Renal cortex interstitium (tissue), 11 donors: ENCODE measurements at regions not wholly inside any gene's neighbourhood (a gene's known extent, or its start where the extent isn't known, plus 50 kb on each side); places are given as distances from the start of the nearest gene placed in this dataset.
"Not testable (repeated sequence)": the region's sequence is repeated elsewhere in the genome, so short reads cannot be mapped to it uniquely, and the experiment has no call there.

ENCODE experiments used
- DNase-seq, 11 donors: peaks; one replicate each; pipeline ENCODE4 v3.0.0-alpha.2; 2013; ENCODE audit warnings: low read depth in 9 of 11, low spot score in 4 of 11; ENCODE audit errors: extremely low read depth in 1 of 11

DNA sequence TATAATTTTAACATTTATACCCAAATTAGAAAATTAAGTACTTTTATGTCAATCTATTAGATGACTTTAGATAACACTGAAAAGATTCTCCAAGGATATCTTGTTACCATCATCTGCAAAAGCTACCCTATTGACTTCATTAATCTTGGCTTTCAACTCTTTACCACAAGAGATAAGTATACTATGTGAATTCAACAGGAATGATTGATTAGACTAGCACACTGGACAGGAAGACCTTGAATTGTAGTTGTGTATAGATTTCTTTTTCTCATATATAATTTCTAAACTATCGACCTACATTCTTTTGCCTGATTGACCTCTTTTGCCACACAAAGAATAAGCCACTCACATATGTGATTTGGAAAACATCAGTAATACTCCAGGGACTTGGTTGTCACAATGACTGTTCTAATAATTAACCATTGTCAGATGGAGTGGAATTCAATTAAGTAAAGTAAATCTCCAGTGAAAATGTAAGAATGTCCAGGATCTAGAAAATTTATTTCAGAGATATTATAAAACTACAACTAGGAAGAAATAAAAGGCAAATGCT lies 1132.0 kb downstream of the SORCS1 start:
- DNase-seq = no peak

DNA sequence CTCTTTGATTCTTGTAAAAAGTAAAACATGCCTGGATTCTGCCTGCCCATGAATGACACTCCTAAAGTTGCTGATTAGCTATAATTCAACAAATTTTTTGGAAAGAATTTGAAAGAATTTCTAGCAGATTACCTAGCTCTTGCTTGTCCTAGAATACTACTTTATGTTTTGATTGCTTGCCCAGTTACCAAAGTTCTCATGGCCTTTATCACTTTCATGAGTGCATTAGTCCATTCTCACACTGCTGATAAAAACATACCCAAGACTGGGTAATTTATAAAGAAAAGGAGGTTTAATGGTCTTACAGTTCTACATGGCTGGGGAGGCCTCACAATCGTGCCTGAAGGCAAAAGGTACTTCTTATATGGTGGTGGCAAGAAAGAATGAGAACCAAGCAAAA lies 1137.3 kb downstream of the SORCS1 start:
- no peak for DNase-seq

GRCh38 chr10:106025208-106025811 lies 1139.2 kb downstream of the SORCS1 start:
- no peak for DNase-seq

DNA sequence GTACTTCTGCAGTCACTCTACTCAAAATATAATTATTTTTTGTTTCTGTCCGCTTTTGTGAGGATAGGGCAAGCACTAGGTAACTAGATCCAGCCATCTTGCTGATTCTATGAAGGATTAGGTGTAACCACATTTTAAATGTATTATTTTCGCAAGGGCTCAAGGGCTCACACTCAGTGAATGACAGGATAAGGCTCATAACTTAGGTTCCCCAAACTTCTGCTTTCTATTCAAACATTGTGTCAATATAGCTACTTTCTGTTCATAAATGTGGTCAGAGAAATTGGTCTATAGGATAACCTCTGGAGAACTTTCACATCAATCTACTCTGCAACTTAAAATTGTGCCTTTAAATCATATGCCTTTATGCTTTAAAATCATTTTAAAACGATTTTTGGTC lies 1141.2 kb downstream of the SORCS1 start:
- no peak for DNase-seq

DNA sequence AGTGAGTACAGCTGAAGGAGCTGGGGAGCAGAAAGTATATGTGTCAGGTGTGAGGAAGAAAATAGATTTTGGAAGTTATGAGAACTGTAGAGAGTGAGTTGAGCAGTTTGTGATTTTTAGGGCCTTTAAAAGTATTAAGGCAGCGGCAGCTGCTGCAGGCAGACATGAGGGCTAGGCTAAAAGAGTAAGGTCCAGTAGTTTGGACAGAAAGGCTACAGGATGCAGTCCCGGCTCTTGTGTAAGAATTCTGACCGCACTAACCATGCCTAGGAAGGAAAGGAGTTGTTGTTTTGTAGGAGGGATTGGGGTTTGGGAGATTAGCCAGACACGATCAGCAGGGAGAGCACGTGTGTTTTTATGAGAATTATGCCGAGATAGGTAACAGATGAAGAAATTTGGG lies 1144.9 kb downstream of the SORCS1 start:
- not testable (repeated sequence) for DNase-seq

DNA sequence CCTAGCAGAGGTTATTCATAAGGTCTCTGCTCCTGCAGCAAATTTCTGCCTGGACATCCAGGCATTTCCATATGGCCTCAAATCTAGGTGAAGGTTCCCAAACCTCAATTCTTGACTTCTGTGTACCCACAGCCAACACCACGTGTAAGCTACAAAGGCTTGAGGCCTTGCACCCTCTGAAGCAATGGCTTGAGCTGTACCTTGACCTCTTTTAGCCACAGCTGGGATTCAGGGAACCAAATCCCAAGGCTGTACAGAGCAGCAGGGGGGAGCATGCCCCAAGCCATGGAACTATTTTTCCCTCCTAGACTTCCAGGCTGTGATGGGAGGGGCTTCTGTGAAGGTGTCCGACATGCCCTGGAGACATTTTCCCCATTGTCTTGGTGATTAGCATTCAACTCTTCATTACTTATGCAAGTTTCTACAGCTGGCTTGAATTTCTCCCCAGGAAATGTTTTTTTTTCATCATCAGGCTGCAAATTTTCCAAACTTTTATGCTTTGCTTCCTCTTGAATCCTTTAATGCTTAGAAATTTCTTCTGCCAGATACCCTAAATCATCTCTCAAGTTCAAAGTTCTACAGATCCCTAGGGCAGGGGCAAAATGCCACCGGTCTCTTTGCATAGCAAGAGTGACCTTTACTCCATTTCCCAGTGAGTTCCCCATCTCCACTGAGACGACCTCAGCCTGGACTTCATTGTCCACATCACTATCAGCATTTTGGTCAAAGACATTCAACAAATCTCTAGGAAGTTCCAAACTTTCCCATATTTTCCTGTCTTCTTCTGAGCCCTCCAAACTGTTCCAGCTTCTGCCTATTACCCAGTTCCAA lies 1148.9 kb downstream of the SORCS1 start:
- DNase-seq = peak in 1 of 11 donors; percentile 5

DNA sequence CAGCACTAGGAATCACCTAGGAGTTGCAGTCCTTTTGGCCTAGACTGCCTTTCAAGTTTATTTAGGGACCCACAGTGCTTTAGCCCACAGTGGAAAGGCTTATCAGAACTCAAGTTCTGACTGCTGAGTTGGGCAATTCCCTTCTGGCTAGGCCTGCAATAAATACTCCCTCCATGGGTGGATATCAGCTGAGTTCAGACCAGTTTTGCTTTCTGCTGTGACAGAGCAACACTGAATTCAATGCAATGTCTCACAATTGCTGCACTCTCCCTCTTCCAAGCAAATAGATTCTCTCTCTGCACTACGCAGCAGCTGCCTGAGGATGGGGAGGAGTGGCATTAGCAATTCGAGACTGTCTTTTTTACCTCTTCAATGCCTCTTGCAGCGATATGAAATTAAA lies 1153.3 kb downstream of the SORCS1 start:
- DNase-seq = no peak

- no peak for DNase-seq
Observed at GRCh38 chr10:106000721-106001120, 1163.8 kb downstream of the SORCS1 start.

DNA sequence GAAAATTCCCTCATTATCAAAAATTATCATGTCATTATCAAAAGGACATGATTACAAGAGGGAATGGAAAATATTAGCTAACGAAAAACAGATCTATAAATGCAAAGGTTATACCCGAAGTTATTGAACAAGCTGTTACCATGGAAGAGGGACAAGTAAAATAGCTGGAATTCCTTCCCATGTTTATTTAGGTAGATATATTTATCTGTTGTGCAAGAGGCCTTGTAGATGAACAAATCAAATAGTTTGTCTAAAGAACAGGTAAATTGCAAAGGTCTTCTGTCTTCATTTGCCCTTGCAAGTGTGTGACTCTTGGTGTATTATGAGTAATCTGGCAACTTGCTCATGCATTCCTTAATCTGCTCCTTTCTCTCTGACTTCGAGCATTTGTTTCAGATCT lies 1170.9 kb downstream of the SORCS1 start:
- no peak for DNase-seq

GRCh38 chr10:105992928-105993327 lies 1171.6 kb downstream of the SORCS1 start:
- DNase-seq = no peak

DNA sequence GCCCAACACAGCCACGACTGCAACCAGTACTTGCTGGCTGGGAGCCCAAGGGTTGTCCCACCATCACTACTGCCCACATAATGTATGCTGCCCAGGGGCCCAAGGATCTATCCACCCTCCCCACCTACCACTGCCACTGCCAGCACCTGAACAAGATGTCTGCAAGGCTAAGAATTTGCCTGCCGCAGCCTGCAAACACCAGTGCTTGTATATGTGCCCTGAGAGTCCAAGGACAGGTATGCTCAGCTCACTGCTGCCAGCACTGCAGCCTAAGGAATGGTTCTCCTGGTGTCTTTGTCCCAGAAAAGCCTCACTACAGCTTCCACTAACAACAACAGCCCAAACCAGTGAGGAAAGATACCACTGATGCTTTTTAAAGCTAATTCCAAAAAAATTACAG lies 1174.0 kb downstream of the SORCS1 start:
- DNase-seq = no peak

DNA sequence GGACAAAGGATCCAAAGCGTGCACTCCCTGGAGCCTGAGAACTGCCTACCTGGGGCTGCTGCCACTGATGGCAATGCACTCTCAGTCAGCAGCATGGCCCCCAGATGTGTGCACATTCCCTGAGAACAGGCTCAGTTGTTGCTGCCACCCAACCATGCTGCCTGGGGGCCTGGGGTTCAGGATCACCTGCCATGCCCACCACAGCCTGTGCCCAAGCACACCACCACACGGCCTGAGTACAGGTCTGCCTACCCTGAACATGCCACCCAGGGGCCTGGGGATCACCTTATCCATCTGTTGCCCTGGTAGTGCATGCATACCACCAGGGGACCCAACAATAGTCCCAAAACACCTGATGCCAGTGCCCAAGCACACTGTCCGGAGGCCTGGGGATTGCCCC lies 1174.5 kb downstream of the SORCS1 start:
- DNase-seq = no peak

DNA sequence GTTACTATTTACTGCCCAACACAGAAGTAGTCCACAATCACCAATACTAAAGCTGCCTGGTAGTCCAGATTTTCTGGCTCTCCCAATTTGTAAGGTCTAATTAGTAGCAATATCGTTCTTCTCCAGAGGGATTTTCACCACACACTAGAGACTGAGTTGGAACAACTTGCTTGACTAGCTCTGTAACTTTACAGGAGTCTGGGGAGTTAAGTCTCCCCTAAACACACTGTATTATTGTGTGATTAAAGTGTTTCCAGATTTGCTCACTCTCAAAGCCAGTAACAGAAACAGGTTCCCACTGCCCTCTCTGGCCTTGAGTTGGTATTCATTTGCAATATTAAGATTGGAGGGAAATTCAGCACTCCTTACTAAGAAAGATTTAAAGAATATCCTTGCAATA lies 1175.7 kb downstream of the SORCS1 start:
- DNase-seq = no peak

DNA sequence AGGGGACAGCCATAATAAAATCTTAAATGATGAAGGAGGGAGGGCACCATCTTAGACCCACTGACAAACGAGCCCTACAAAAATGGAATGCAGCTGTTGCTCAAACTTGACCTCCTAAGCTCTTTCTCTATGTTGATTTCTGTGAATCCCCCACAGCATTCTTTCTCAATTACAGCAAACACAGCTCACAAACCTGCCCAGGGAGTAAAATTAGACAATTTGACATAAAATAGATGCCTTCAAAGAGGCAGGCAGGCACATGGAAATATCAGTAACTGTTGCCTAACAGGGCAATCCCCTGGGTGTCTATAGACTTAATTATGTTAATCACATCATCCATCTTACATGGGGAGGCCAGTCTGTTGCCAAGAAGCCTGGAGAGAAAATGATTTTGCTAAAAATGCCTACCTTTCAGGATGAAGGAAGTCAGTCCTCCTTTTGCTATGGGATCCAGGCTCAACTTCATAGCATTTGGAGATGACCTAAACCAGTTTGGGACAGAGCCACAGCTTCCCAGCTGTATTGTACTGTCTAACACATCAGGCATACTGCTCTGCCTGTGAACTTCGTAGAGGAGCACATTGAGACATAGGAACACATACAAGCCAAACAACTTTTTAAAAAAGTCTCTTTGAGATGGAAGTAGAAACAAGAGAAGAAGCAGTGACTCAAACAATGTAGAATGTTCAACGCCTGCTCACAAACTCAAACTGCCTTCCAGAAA lies 1177.4 kb downstream of the SORCS1 start:
- peak in 4 of 11 donors; percentile 38 to 52 (median 46) for DNase-seq

DNA sequence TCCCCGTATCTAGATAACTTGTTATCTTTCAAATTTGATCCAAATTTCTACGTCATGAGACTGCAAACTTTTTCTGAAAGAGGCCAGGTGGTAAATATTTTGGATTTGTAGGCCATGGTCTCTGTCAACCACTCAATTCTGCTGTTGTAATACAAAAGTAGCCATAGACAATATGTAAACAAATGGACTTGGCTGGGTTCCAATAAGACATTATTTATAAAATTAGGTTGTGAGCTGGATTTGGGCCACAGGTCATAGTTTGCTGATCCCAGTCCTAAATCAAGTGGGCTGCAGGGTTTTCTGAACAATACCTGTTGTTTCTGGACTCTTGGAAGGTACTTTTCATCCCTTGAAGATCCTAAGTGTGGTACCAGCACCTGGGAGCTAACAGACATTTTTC lies 1178.0 kb downstream of the SORCS1 start:
- peak in 1 of 11 donors; percentile 40 for DNase-seq

DNA sequence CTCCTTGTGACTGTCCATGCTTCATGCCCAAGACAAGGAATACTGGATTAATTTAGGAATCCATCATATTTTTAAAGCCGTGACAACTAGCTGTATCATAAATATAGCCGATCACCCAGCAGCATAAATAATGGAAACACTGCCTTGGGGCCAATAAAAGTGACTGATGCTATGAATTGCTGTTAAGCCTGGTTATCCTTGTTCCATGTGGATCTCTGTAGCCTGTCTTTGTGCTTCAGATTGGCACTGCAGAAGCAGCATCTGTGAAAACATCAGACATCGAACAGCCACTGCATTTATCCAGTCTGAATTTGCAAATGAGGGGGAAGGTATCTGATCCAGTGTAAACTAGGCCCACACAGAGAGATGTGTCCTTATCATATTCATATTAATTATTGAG lies 1181.8 kb downstream of the SORCS1 start:
- no peak for DNase-seq

- DNase-seq = no peak
Observed at GRCh38 chr10:105981679-105982078, 1182.8 kb downstream of the SORCS1 start.

DNA sequence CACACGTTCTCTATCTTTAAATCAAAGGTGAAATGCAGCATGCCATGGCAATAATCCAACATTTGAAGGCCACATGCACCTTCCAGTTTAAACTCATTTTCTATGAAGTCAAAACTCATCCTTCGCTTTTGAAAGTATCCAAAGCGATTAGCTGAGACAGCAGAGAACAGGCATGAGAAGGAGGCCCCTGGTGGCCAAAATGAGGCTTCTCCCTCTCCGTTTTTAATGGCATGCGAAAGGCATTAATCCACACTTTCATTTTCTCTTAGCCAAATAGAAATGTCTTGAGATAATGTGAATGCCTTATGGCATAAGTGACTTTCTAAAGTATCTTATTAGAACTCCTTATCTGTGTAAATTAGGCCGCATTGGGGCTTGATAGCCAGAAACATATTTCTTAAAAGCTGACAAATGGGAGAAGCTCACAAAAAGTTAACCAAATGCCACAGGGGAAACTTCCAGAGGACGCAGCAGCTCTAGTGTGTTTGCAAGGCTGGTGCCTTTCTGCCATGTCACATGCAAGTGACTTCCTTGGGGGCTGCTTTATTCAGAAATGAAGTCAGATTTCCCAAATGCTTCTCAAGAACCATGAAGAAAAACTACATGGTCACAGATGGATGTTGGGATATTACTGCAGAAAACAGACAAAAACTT lies 1189.6 kb downstream of the SORCS1 start:
- DNase-seq = no peak

DNA sequence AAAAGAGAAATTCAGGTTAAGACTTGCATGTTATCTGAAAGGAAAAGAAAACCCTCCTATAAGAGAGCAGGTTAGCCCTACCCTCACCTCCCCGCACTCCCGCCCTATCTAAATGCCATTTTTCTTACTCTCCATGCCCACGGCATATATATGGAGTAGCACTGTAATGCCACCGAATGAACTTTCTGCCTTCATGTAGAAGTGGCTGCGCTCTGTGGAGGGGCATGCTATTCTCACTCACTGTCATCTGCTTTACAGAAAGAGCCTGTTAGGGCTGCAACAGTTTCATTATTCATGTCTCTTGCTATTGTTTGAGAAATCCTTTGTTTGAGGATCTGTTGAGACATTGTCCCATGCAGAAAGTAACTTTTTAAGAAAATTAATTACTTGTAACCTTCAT lies 1190.6 kb downstream of the SORCS1 start:
- no peak for DNase-seq
